Inferior parietal cortex (tissue), 1 donor: ENCODE measurements at regions not wholly inside any gene's neighbourhood (a gene's known extent, or its start where the extent isn't known, plus 50 kb on each side); places are given as distances from the start of the nearest gene placed in this dataset.

Source experiments
- DNase-seq: peaks from one replicate; pipeline ENCODE4 v3.0.0-alpha.2; 2016; ENCODE audit errors: extremely low spot score

GRCh38 chr2:64402876-64403275 is 51.1 kb upstream of the LGALSL start:
- no peak for DNase-seq

GRCh38 chr2:64403426-64403825 is 50.5 kb upstream of the LGALSL start:
- DNase-seq = no peak

DNA sequence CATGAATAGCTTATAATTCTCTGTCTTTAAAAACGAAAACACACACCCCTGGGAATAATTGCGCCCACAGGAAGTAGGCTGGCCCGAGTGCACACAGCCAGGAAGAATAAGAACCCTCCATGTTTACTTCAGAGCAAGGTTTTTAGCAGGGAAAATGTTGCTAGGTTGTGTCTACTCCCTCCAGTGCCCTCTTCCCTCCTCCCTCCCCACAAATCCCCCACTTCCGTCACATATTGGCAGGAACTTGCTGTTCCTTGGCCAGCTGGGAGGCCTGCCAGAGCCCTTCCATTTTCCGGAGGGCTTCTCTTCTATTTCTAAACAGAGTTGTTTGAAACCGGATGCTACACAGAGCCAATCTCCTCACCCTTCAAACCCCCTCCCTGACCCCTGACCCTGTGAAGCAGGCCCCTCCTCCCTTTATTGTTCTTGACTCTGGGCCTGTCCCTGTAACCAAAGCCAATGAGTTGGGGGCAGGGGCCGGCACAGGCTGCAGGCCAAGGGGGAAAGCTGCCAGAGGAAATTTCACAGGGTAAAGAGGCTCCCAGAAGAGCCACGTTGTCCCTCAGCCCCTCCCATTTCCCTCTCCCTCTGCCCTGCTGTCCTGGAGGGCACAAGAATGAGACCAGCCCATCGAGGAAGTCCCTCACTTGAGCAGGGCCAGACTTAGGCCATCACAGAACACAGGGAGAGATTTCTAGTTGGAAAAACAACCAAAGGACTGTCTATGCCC is 49.8 kb upstream of the LGALSL start:
- DNase-seq = peak; percentile 44
